Ishikawa (cell line): ENCODE measurements at regions not wholly inside any gene's neighbourhood (a gene's known extent, or its start where the extent isn't known, plus 50 kb on each side); places are given as distances from the start of the nearest gene placed in this dataset.

Experiments
- CEBPB ChIP-seq: IDR thresholded peaks from 2 replicates; pipeline ENCODE4 v1.6.1; 2012
- CREB1 ChIP-seq: IDR thresholded peaks from 2 replicates; pipeline ENCODE4 v1.6.1; 2012; ENCODE audit warnings: low read depth
- EP300 ChIP-seq: IDR thresholded peaks from 2 replicates; pipeline ENCODE4 v1.6.1; 2012; ENCODE audit warnings: borderline replicate concordance
- FOXM1 ChIP-seq: IDR thresholded peaks from 2 replicates; pipeline ENCODE4 v1.6.1; 2012; ENCODE audit warnings: low read depth, borderline replicate concordance
- MAX ChIP-seq: IDR thresholded peaks from 2 replicates; pipeline ENCODE4 v1.6.1; 2012
- RAD21 ChIP-seq: IDR thresholded peaks from 2 replicates; pipeline ENCODE4 v1.6.1; 2012; ENCODE audit warnings: low read depth
- REST ChIP-seq: IDR thresholded peaks from 2 replicates; pipeline ENCODE4 v1.6.1; 2012; ENCODE audit warnings: low read depth, mild to moderate bottlenecking
- TAF1 ChIP-seq: IDR thresholded peaks from 2 replicates; pipeline ENCODE4 v1.6.1; 2012; ENCODE audit warnings: low read depth, mild to moderate bottlenecking
- TCF12 ChIP-seq: IDR thresholded peaks from 2 replicates; pipeline ENCODE4 v1.6.1; 2012; ENCODE audit warnings: low read depth
- TEAD4 ChIP-seq: IDR thresholded peaks from 2 replicates; pipeline ENCODE4 v1.6.1; 2012
- USF1 ChIP-seq: IDR thresholded peaks from 2 replicates; pipeline ENCODE4 v1.6.1; 2012
- YY1 ChIP-seq: IDR thresholded peaks from 2 replicates; pipeline ENCODE4 v1.6.1; 2012; ENCODE audit warnings: low read depth
- ZBTB7A ChIP-seq: IDR thresholded peaks from 2 replicates; pipeline ENCODE4 v1.6.1; 2012; ENCODE audit warnings: low read depth

GRCh38 chrX:76555816-76556215 is 128.3 kb downstream of the MAGEE1 start:
- TF ChIP-seq YY1, result no peak
- TF ChIP-seq ZBTB7A, result no peak
- TF ChIP-seq TAF1, result no peak
- TF ChIP-seq MAX, result no peak
- no peak for TF ChIP-seq TEAD4
- no peak for TF ChIP-seq REST
- TF ChIP-seq CEBPB, result no peak
- TF ChIP-seq EP300, result no peak
- no peak for TF ChIP-seq USF1
- TF ChIP-seq TCF12, result no peak
- peak; percentile 49 for TF ChIP-seq RAD21
- no peak for TF ChIP-seq CREB1
- TF ChIP-seq FOXM1, result no peak
